T47D (cell line): ENCODE measurements at regions not wholly inside any gene's neighbourhood (a gene's known extent, or its start where the extent isn't known, plus 50 kb on each side); places are given as distances from the start of the nearest gene placed in this dataset.

ENCODE experiments used
- DNase-seq, 2 experiments: peaks; one replicate each; pipeline versions ENCODE4 v3.0.0 to v3.0.0-alpha.2; 2011 to 2012; ENCODE audit warnings: low read depth in 1 of 2, low spot score in 1 of 2
- JUND ChIP-seq: IDR thresholded peaks from 2 replicates; pipeline ENCODE4 v1.6.1; 2012; ENCODE audit warnings: low read depth
- in situ Hi-C: cut with HindIII; loops from 2 replicates; pipeline ENCODE4 v1.10.0; 2016; ENCODE audit warnings: low sequenced_read_pairs, low pct_unique_long_range_greater_than_20kb

GRCh38 chr6:43942011-43942442, 172.0 kb downstream of the VEGFA start:
- in situ Hi-C loops: no loop called here
- TF ChIP-seq JUND: no peak
- DNase-seq: no peak

- in situ Hi-C loops: no loop called here
- no peak for DNase-seq
- TF ChIP-seq JUND: no peak
Observed at GRCh38 chr6:43941174-43941573, 171.2 kb downstream of the VEGFA start.

DNA sequence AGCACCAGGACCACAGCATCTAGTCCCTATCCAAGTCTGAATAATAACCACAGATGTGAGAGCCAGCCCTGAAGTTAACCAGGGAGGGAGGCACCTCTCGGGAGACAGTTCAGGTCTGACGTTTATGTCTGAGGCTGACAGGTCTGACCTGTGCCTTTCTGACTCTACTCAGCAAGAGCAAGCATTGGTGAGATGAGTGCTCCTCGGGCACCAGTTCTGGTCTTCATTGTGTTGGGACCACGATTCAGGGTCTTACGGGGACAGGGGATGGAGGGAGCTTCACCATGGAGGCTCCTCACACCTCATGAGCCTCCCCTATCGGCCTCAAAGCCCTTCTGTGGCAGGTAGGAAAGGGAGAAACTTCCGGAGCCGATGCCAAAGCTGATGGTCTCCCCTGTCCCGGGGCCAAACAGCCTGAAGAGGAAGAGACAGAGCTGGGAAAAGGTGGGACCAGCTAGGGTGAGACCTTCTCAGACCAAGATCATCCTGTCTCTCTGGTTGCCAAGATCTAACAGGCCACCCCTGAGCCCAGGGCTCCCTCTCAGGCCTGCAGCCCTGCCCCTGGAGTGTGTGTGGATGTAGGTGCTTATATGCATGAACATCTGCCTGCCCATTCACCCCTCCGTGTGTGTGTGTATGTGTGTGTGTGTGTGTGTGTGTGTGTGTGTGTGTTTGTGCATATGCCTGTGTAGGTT, 170.5 kb downstream of the VEGFA start:
- no peak for TF ChIP-seq JUND
- no peak for DNase-seq
- in situ Hi-C loops: no loop called here

- no peak for TF ChIP-seq JUND
- no peak for DNase-seq
- in situ Hi-C loops: no loop called here
Observed at GRCh38 chr6:43940071-43940392, 170.0 kb downstream of the VEGFA start.

GRCh38 chr6:43939281-43940070, 169.5 kb downstream of the VEGFA start:
- in situ Hi-C loops: no loop called here
- DNase-seq: no peak
- TF ChIP-seq JUND: no peak

GRCh38 chr6:43938178-43939105, 168.4 kb downstream of the VEGFA start:
- TF ChIP-seq JUND: no peak
- no peak for DNase-seq
- in situ Hi-C loops: no loop called here

DNA sequence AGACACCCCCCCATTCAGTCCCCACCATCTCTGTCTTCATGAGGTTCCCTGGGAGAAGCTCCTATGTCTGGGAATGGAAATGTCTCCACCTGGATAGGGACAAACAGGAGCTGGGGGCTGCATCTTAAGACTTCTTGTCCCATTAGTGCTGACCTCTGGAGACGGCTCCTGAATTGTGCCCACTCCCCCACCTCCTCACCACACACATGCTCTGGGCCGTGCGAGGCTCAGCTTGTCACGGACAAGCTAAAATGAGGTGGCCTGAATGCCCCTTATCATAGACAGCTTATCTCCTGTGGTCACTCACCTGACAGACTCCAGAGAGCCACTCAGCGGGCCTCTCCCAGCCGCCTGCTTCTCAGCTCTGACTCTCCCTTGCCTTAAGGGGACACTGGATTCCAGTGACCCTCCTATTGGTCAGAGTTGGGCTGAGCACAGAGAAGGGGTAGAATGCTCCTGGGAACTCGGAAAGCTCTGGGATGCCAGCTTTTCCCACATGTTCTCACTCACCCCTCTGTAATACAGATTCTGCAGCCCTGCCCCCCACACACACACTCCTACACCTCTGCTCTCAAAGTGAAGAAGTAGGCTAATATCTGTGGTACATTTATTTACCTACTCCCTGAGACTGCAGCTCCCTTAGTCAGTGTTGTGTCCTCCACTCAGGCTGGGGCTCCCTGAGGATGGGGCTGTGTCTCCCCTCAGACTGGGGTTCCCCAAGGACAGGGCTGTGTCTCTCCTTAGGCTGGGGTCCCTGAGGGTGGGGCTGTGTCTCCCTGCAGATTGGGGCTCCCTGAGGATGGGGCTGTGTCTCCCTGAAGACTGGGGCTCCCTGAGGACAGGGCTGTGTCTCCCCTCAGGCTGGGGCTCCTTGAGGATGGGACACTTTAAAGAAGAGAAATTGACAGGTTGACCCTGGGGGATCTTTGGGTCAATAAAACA, 167.5 kb downstream of the VEGFA start:
- in situ Hi-C loops: no loop called here
- no peak for TF ChIP-seq JUND
- no peak for DNase-seq

GRCh38 chr6:43936476-43936875, 166.5 kb downstream of the VEGFA start:
- in situ Hi-C loops: no loop called here
- DNase-seq: no peak
- no peak for TF ChIP-seq JUND

- in situ Hi-C loops: no loop called here
- no peak for DNase-seq
Observed at GRCh38 chr6:43935921-43936439, 166.0 kb downstream of the VEGFA start.

DNA sequence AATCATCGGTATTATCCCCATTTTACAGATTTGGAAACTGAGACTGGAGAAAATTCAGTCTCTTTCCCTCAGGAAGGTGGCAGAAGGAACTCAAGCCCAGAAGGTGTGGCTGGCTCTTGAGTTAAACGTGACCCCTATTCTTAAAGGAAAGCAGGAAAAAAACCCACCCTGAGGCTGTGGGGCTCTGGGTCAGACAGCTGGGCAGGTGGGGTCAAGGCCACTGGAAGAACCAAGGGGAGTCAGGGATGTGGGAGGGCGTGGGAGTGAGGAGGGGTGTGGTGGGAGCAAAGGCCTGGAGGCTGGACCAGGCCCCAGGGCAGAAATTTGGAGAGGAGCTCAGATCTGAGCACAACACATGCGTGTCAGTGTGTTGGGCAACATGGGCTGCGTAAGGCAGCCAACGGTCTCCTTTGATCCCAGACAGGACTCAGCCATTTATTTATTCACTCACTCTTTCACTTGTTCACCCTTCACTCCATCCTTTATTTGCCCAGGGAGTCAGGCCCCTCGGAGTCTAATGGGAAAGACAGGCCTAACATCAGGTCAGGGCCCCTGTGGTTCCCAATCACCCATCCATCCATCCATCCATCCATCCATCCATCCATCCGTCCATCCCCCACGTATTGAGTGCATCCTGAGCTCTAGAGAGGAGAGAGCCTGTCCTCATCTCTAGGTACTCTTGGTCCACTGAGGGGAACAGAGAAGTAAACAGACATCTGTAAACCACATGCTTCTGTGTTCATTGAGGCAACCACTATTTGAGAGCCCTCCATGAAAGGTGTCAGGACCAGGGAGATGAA, 165.0 kb downstream of the VEGFA start:
- DNase-seq: no peak
- in situ Hi-C loops: no loop called here
- TF ChIP-seq JUND: no peak

More at GRCh38 chr6:43935921-43936439, 166.0 kb downstream of the VEGFA start:
- TF ChIP-seq JUND: no peak
